GM23248 (cell line): ENCODE measurements at regions not wholly inside any gene's neighbourhood (a gene's known extent, or its start where the extent isn't known, plus 50 kb on each side); places are given as distances from the start of the nearest gene placed in this dataset.

ENCODE experiments used
- EZH2 ChIP-seq: fragments of 200-600 bp; sonication (generic); IDR thresholded peaks from 2 replicates; pipeline ENCODE4 v1.6.1; 2018; ENCODE audit warnings: antibody characterized with exemption, mild to moderate bottlenecking; ENCODE audit not compliant: insufficient read depth, poor library complexity, severe bottlenecking
- EZH2phosphoT487 ChIP-seq: fragments of 200-600 bp; sonication (generic); IDR thresholded peaks from 2 replicates; pipeline ENCODE4 v1.6.1; 2018; ENCODE audit warnings: antibody characterized with exemption, moderate library complexity, mild to moderate bottlenecking, low read depth; ENCODE audit not compliant: insufficient read depth

GRCh38 chr13:62337109-62337880, 921.6 kb upstream of the PCDH20 start:
- no peak for TF ChIP-seq EZH2
- TF ChIP-seq EZH2phosphoT487 = no peak
